ENCODE measurements at regions not wholly inside any gene's neighbourhood (a gene's known extent, or its start where the extent isn't known, plus 50 kb on each side); places are given as distances from the start of the nearest gene placed in this dataset.

- Histone ChIP-seq H3K18ac (ENCODE audit: extremely low read depth, low read length) (no peak overlapping the region), H3K56ac (replicated peaks; ENCODE audit: insufficient read length, low read depth, low read length) (no peak overlapping the region), H3K23ac (ENCODE audit: insufficient read length) (no peak overlapping the region), H2AK5ac (ENCODE audit: low read depth, low read length) (no peak overlapping the region), H3K36me3 (ENCODE audit: control insufficient read depth in 2 of 4, insufficient read depth in 4 of 4, low read length in 3 of 4) (no peaks in the 10 kb centered on the region), H2AFZ (ENCODE audit: low read length) (no peak overlapping the region), H3K9ac (replicated peaks in 1 of 4; ENCODE audit: extremely low read depth in 1 of 4, low read depth in 3 of 4, low read length in 3 of 4) (no peak overlapping the region), H3K27ac (ENCODE audit: low read depth, low read length) (no peak overlapping the region), H2BK15ac (ENCODE audit: low read length) (no peak overlapping the region), H2BK120ac (replicated peaks; ENCODE audit: low read depth, low read length) (no peak overlapping the region), H4K5ac (ENCODE audit: insufficient read length, low read depth, low read length) (no peak overlapping the region), H3K4me2 (ENCODE audit: insufficient read depth in 1 of 2, low read depth in 2 of 2, low read length in 2 of 2) (no peak overlapping the region), H3K9me3 (ENCODE audit: insufficient read depth in 2 of 2, low read depth in 1 of 2, low read length in 1 of 2) (no peaks in the 10 kb centered on the region), H4K91ac (replicated peaks; ENCODE audit: insufficient read length, low read length) (no peak overlapping the region), H3K4me3 (ENCODE audit: extremely low read depth in 1 of 4, insufficient read depth in 2 of 4, low read depth in 3 of 4, low read length in 4 of 4) (no peak overlapping the region), H4K8ac (ENCODE audit: extremely low read depth, insufficient read depth, low read length) (no peak overlapping the region), H3K79me1 (ENCODE audit: low read depth, low read length) (no peaks in the 10 kb centered on the region; the same call in 1 of the 2 replicates), H3K4ac (replicated peaks; ENCODE audit: insufficient read length, low read depth, low read length) (no peak overlapping the region), H3K27me3 (replicated peaks in 1 of 4; ENCODE audit: control insufficient read depth in 3 of 4, extremely low read depth in 1 of 4, insufficient read depth in 3 of 4, low read length in 3 of 4) (no peaks in the 10 kb centered on the region), H2BK12ac (ENCODE audit: low read depth, low read length) (no peak overlapping the region), H3K79me2 (ENCODE audit: control insufficient read depth in 1 of 2, insufficient read depth in 2 of 2, low read length in 2 of 2) (no peaks in the 10 kb centered on the region), H3K23me2 (ENCODE audit: low read depth, low read length) (no peaks in the 10 kb centered on the region), H3K14ac (ENCODE audit: insufficient read length) (no peak overlapping the region), H3K4me1 (replicated peaks in 1 of 4; ENCODE audit: control insufficient read depth in 3 of 4, insufficient read depth in 4 of 4, low read length in 3 of 4) (peaks cover 0 to 6% (median 0%) of the 10 kb centered on the region in 4 experiments; a peak in 2 of 7 replicates), H2BK20ac (ENCODE audit: low read length) (no peak overlapping the region), H2BK5ac (ENCODE audit: low read depth, low read length) (no peak overlapping the region), H4K20me1 (replicated peaks in 1 of 2; ENCODE audit: control insufficient read depth in 1 of 2, insufficient read depth in 2 of 2, low read length in 2 of 2) (no peaks in the 10 kb centered on the region)
- CTCF ChIA-PET (ENCODE audit: partially characterized antibody): no interaction called here
- POLR2A ChIA-PET (ENCODE audit: partially characterized antibody): interaction anchor here (0.6 kb wide), 1 partner anchor 31 kb away, joined by 3 read pairs; no protein-coding TSS in a partner anchor
- no peak for DNase-seq (ENCODE audit: low read depth in 1 of 2, low spot score in 2 of 2)
- no peak for TF ChIP-seq TAF1 (IDR thresholded peaks at IDR 0.05; ENCODE audit: low read depth, low read length)
- 92% methylated on average over 1 of the region's 1 CpG; no CpG with 5 or more reads in 1 of the 2 experiments for WGBS, 2 experiments (ENCODE audit: extremely low coverage in 1 of 2, insufficient coverage in 1 of 2, insufficient read length in 1 of 2, insufficient replicate concordance in 2 of 2, low coverage in 1 of 2, low lambda C conversion rate in 2 of 2, missing lambda C conversion rate in 1 of 2)
- no peak for FAIRE-seq
These were observed 53.7 kb upstream of the RBPJ start for GRCh38 chr4:26267087-26267486.

Data from H1 (cell line).